Neural crest cell (in vitro differentiated cells): ENCODE measurements at regions not wholly inside any gene's neighbourhood (a gene's known extent, or its start where the extent isn't known, plus 50 kb on each side); places are given as distances from the start of the nearest gene placed in this dataset.

ENCODE experiments used
- DNase-seq: peaks from one replicate; pipeline ENCODE4 v3.0.0; 2021; ENCODE audit warnings: low read depth, mixed read lengths, low spot score
- H3K27ac Mint-ChIP-seq: one replicate; pipeline ENCODE4 v1.8.0; 2021; ENCODE audit warnings: mild to moderate bottlenecking, mixed read lengths; ENCODE audit not compliant: unreplicated experiment
- H3K27me3 Mint-ChIP-seq: 2 replicates; pipeline ENCODE4 v1.8.0; 2021; ENCODE audit warnings: low read depth, mild to moderate bottlenecking, mixed read lengths
- H3K36me3 Mint-ChIP-seq: 2 replicates; pipeline ENCODE4 v1.8.0; 2021; ENCODE audit warnings: low read depth, mild to moderate bottlenecking, mixed read lengths
- H3K4me1 Mint-ChIP-seq: 2 replicates; pipeline ENCODE4 v1.8.0; 2021; ENCODE audit warnings: mixed read lengths
- H3K4me3 Mint-ChIP-seq: one replicate; pipeline ENCODE4 v1.8.0; 2021; ENCODE audit warnings: mild to moderate bottlenecking, mixed read lengths
- H3K9me3 Mint-ChIP-seq: 2 replicates; pipeline ENCODE4 v1.8.0; 2021; ENCODE audit warnings: mixed read lengths
- TF ChIP-seq, protein P1 (sequence below): fragments of 200-600 bp; sonication (generic); conservative IDR thresholded peaks from 2 replicates; pipeline ENCODE4 v1.5.0; 2021; ENCODE audit warnings: antibody characterized with exemption, mild to moderate bottlenecking

- TF ChIP-seq, protein P1, sequence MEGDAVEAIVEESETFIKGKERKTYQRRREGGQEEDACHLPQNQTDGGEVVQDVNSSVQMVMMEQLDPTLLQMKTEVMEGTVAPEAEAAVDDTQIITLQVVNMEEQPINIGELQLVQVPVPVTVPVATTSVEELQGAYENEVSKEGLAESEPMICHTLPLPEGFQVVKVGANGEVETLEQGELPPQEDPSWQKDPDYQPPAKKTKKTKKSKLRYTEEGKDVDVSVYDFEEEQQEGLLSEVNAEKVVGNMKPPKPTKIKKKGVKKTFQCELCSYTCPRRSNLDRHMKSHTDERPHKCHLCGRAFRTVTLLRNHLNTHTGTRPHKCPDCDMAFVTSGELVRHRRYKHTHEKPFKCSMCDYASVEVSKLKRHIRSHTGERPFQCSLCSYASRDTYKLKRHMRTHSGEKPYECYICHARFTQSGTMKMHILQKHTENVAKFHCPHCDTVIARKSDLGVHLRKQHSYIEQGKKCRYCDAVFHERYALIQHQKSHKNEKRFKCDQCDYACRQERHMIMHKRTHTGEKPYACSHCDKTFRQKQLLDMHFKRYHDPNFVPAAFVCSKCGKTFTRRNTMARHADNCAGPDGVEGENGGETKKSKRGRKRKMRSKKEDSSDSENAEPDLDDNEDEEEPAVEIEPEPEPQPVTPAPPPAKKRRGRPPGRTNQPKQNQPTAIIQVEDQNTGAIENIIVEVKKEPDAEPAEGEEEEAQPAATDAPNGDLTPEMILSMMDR = no peak
- no peaks in the 10 kb centered on the region for H3K36me3 Mint-ChIP-seq
These were observed 696.9 kb upstream of the EYS start for GRCh38 chr6:66403966-66404365.

DNA sequence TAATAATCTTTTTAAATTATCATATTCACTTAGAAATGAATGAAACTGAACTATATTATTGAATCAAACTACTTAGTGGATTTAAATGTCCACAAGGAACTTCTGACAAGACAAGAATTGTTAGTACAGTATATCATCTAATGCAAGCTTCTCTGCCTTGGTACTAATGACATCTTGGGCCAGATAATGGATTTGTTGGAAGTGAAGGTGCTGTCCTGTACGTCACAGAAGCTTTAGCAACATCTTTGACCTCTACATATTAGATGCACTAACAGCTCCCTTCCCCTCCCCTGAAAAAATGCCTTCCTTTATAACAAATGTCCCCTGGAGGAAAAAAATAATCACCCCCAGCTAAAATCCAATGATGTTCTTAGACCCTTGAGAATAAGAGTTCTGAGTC lies 695.8 kb upstream of the EYS start:
- TF ChIP-seq, protein P1 = no peak
- no peak for DNase-seq
- H3K36me3 Mint-ChIP-seq = no peaks in the 10 kb centered on the region
- H3K4me1 Mint-ChIP-seq = no peaks in the 10 kb centered on the region
- H3K4me3 Mint-ChIP-seq = no peak overlapping the region
- H3K27ac Mint-ChIP-seq = no peak overlapping the region
- no peaks in the 10 kb centered on the region for H3K9me3 Mint-ChIP-seq
- H3K27me3 Mint-ChIP-seq = no peaks in the 10 kb centered on the region

More at GRCh38 chr6:66403966-66404365, 696.9 kb upstream of the EYS start:
- Mint-ChIP-seq H3K27me3 (no peaks in the 10 kb centered on the region), H3K4me1 (no peaks in the 10 kb centered on the region), H3K27ac (no peak overlapping the region), H3K4me3 (no peak overlapping the region), H3K9me3 (no peaks in the 10 kb centered on the region)
- no peak for DNase-seq

GRCh38 chr6:66396549-66396948 lies 689.5 kb upstream of the EYS start:
- H3K4me1 Mint-ChIP-seq = no peaks in the 10 kb centered on the region
- H3K27me3 Mint-ChIP-seq = no peaks in the 10 kb centered on the region
- peaks cover 10% of the 10 kb centered on the region for H3K9me3 Mint-ChIP-seq
- no peaks in the 10 kb centered on the region for H3K36me3 Mint-ChIP-seq
- no peak overlapping the region for H3K4me3 Mint-ChIP-seq
- TF ChIP-seq, protein P1 = no peak
- no peak for DNase-seq
- no peak overlapping the region for H3K27ac Mint-ChIP-seq

DNA sequence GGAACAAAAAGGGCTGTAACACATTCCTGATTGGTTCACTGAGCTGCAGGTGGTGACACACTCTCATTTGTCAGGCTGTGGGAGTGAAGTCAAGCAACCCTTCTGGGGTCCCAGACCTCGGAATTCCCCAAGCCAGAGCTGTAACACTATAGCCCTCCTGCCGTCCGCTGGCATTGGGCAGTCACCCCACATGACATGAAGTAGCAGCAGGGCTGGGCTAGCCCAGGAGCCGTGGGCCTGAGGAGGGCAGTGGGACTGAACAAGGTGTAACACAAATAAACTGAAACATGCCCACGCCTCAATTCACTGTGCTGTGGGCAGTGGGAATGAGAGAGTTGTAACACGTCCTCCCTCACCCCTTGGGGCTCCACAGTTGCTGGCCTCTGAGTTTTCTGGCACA lies 689.1 kb upstream of the EYS start:
- Mint-ChIP-seq H3K27me3 (no peaks in the 10 kb centered on the region), H3K36me3 (no peaks in the 10 kb centered on the region), H3K27ac (no peak overlapping the region), H3K4me1 (no peaks in the 10 kb centered on the region), H3K9me3 (peaks cover 10% of the 10 kb centered on the region), H3K4me3 (no peak overlapping the region)
- TF ChIP-seq, protein P1 = no peak
- DNase-seq = no peak

DNA sequence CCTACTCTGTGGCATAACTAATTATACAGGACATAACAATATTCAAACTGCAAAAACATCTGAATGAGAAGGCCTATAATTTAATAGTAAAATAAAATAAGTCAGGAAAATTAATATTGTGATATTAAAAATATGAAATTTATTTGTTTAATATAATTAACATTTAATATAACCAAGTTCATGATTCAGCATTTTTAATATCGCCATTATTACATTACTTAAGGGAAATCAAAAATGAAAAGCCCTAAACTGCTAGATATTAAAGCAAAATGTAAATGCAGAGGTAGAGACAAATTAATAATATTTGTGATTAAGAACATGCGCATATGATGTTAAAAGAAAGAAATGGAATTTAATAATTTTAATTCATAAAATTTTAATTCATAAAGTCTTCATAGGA lies 683.4 kb upstream of the EYS start:
- H3K9me3 Mint-ChIP-seq = peaks cover 10% of the 10 kb centered on the region
- TF ChIP-seq, protein P1 = no peak

DNA sequence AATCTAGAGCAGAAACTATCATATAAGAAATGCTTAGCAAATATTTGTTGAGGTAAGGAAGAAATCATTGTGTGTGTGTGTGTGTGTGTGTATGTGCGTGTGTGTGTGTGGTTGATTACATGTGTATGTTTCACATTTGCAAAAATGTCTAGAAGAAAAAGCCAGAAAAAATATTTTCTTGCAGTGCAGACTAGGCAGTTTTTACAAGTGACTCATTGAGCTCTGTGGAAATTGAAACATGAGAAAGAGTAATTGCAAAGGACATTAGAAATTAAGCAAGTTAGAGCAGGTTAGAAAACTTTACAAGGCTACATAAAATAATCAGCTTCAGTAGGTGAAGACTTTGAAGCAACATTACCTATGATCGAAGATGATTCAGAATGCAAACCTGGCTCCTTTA lies 669.0 kb upstream of the EYS start:
- Mint-ChIP-seq H3K4me1 (no peaks in the 10 kb centered on the region), H3K27ac (no peak overlapping the region), H3K27me3 (no peaks in the 10 kb centered on the region), H3K36me3 (no peaks in the 10 kb centered on the region), H3K4me3 (no peak overlapping the region), H3K9me3 (peaks cover 2% of the 10 kb centered on the region)
- DNase-seq = no peak
- TF ChIP-seq, protein P1 = no peak

More for the DNA sequence above, 683.4 kb upstream of the EYS start:
- H3K36me3 Mint-ChIP-seq = no peaks in the 10 kb centered on the region
- H3K4me1 Mint-ChIP-seq = no peaks in the 10 kb centered on the region
- H3K4me3 Mint-ChIP-seq = no peak overlapping the region
- H3K27me3 Mint-ChIP-seq = no peaks in the 10 kb centered on the region
- DNase-seq = no peak
- H3K27ac Mint-ChIP-seq = no peak overlapping the region
